T-helper 1 cell (primary cell): ENCODE measurements at regions not wholly inside any gene's neighbourhood (a gene's known extent, or its start where the extent isn't known, plus 50 kb on each side); places are given as distances from the start of the nearest gene placed in this dataset.

ENCODE experiments used
- DNase-seq, 5 donors: peaks; one replicate each; pipeline ENCODE4 v3.0.0-alpha.2; 2012 to 2020

- DNase-seq: peak in 1 of 5 donors; percentile 20
Measured at GRCh38 chr3:180188512-180189309, 152.0 kb upstream of the PEX5L start.

GRCh38 chr3:180189310-180189648 is 152.5 kb upstream of the PEX5L start:
- DNase-seq: no peak

GRCh38 chr3:180196658-180197057 is 159.9 kb upstream of the PEX5L start:
- DNase-seq: no peak

GRCh38 chr3:180199417-180199995 is 162.8 kb upstream of the PEX5L start:
- DNase-seq: no peak

GRCh38 chr3:180215866-180216265 is 179.1 kb upstream of the PEX5L start:
- DNase-seq: no peak

GRCh38 chr3:180223268-180223667 is 186.5 kb upstream of the PEX5L start:
- no peak for DNase-seq

GRCh38 chr3:180229113-180229512 is 192.4 kb upstream of the PEX5L start:
- no peak for DNase-seq

- DNase-seq: no peak
Measured at GRCh38 chr3:180239939-180240338, 203.2 kb upstream of the PEX5L start.

- no peak for DNase-seq
Measured at GRCh38 chr3:180246688-180247195, 210.0 kb upstream of the PEX5L start.

- DNase-seq: no peak
Measured at GRCh38 chr3:180250172-180250571, 213.4 kb upstream of the PEX5L start.

- DNase-seq: no peak
Measured at GRCh38 chr3:180252683-180253082, 215.9 kb upstream of the PEX5L start.

- no peak for DNase-seq
Measured at GRCh38 chr3:180253283-180253682, 216.5 kb upstream of the PEX5L start.

GRCh38 chr3:180264479-180264878 is 227.7 kb upstream of the PEX5L start:
- DNase-seq: no peak

- DNase-seq: no peak
Measured at GRCh38 chr3:180265551-180265950, 228.8 kb upstream of the PEX5L start.

- DNase-seq: peak in 1 of 5 donors; percentile 47
Measured at GRCh38 chr3:180267202-180267843, 230.6 kb upstream of the PEX5L start.

- no peak for DNase-seq
Measured at GRCh38 chr3:180274536-180274935, 237.8 kb upstream of the PEX5L start.

- DNase-seq: no peak
Measured at GRCh38 chr3:180275176-180275575, 238.4 kb upstream of the PEX5L start.

- DNase-seq: no peak
Measured at GRCh38 chr3:180277041-180277440, 240.3 kb upstream of the PEX5L start.

- DNase-seq: no peak
Measured at GRCh38 chr3:180278583-180279188, 241.9 kb upstream of the PEX5L start.

- no peak for DNase-seq
Measured at GRCh38 chr3:180280555-180280954, 243.8 kb upstream of the PEX5L start.

- no peak for DNase-seq
Measured at GRCh38 chr3:180282386-180282785, 245.6 kb upstream of the PEX5L start.

- DNase-seq: no peak
Measured at GRCh38 chr3:180283251-180283650, 246.5 kb upstream of the PEX5L start.

GRCh38 chr3:180284331-180285110 is 247.8 kb upstream of the PEX5L start:
- no peak for DNase-seq
